SK-N-SH (cell line): ENCODE measurements at regions not wholly inside any gene's neighbourhood (a gene's known extent, or its start where the extent isn't known, plus 50 kb on each side); places are given as distances from the start of the nearest gene placed in this dataset.

Source experiments
- GABPA ChIP-seq: IDR thresholded peaks from 2 replicates; pipeline ENCODE4 v1.4.0; 2012; ENCODE audit warnings: low read depth, mild to moderate bottlenecking
- GATA2 ChIP-seq: sonication (generic); formaldehyde crosslinking; IDR thresholded peaks from 2 replicates; pipeline ENCODE4 v1.5.0; 2020; ENCODE audit warnings: mild to moderate bottlenecking, missing genetic modification reagents
- RAD21 ChIP-seq: IDR thresholded peaks from 2 replicates; pipeline ENCODE4 v1.6.1; 2012; ENCODE audit warnings: mild to moderate bottlenecking, low read length
- RFX5 ChIP-seq: IDR thresholded peaks from 2 replicates; pipeline ENCODE4 v1.6.1; 2012; ENCODE audit warnings: mild to moderate bottlenecking, improper control_type of control experiment, low read length
- RXRA ChIP-seq: IDR thresholded peaks from 2 replicates; pipeline ENCODE4 v1.4.0; 2012; ENCODE audit warnings: low read depth, mild to moderate bottlenecking, borderline replicate concordance
- TF ChIP-seq, protein P1 (sequence below): fragments of 200-600 bp; sonication (generic); IDR thresholded peaks from 2 replicates; pipeline ENCODE4 v1.6.1; 2017; ENCODE audit warnings: antibody characterized with exemption, mild to moderate bottlenecking, moderate library complexity
- TF ChIP-seq, protein P2 (sequence below): IDR thresholded peaks from 2 replicates; pipeline ENCODE4 v1.4.0; 2012; ENCODE audit warnings: low read depth

DNA sequence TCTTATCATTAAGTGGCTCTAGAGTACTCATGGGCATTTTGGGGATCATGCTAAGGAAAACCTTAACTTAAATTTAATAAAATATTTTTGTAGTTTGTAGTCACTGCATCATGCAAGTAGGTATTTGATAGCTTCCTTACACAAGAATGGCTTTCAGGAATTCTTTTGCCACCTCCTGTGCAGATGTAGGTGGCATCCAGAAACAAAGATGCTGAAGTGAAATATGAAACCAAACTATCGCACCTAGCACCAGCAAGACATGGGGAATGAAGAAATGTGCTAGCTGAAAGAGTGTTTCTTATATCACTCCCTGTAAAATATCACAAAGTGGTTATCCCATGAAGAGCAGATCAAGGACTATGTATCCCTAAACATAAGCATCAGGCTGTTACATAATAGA lies 924.5 kb upstream of the PRR20A start:
- no peak for TF ChIP-seq RAD21
- TF ChIP-seq, protein P1, sequence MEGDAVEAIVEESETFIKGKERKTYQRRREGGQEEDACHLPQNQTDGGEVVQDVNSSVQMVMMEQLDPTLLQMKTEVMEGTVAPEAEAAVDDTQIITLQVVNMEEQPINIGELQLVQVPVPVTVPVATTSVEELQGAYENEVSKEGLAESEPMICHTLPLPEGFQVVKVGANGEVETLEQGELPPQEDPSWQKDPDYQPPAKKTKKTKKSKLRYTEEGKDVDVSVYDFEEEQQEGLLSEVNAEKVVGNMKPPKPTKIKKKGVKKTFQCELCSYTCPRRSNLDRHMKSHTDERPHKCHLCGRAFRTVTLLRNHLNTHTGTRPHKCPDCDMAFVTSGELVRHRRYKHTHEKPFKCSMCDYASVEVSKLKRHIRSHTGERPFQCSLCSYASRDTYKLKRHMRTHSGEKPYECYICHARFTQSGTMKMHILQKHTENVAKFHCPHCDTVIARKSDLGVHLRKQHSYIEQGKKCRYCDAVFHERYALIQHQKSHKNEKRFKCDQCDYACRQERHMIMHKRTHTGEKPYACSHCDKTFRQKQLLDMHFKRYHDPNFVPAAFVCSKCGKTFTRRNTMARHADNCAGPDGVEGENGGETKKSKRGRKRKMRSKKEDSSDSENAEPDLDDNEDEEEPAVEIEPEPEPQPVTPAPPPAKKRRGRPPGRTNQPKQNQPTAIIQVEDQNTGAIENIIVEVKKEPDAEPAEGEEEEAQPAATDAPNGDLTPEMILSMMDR: no peak
- no peak for TF ChIP-seq GABPA
- TF ChIP-seq RFX5: no peak
- no peak for TF ChIP-seq RXRA
- TF ChIP-seq, protein P2, sequence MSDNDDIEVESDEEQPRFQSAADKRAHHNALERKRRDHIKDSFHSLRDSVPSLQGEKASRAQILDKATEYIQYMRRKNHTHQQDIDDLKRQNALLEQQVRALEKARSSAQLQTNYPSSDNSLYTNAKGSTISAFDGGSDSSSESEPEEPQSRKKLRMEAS: no peak
- TF ChIP-seq GATA2 (CRISPR knock-in tag): no peak
